IMR-90 (cell line): ENCODE measurements at regions not wholly inside any gene's neighbourhood (a gene's known extent, or its start where the extent isn't known, plus 50 kb on each side); places are given as distances from the start of the nearest gene placed in this dataset.

Experiments
- CTCF ChIP-seq: conservative IDR thresholded peaks from 2 replicates; pipeline ENCODE4 v1.5.1; 2012; ENCODE audit warnings: mild to moderate bottlenecking, low read depth, low read length, improper control_type of control experiment
- MAZ ChIP-seq: IDR thresholded peaks from 2 replicates; pipeline ENCODE4 v1.6.1; 2012; ENCODE audit warnings: low read depth, mild to moderate bottlenecking, low read length, improper control_type of control experiment, moderate library complexity, borderline replicate concordance
- RAD21 ChIP-seq: IDR thresholded peaks from 2 replicates; pipeline ENCODE4 v1.6.1; 2012; ENCODE audit warnings: low read length, improper control_type of control experiment
- RFX5 ChIP-seq: IDR thresholded peaks from 2 replicates; pipeline ENCODE4 v1.8.0; 2012; ENCODE audit warnings: low read depth, mild to moderate bottlenecking, low read length, moderate library complexity

- no peak for TF ChIP-seq CTCF
- TF ChIP-seq MAZ: no peak
- no peak for TF ChIP-seq RAD21
- TF ChIP-seq RFX5: no peak
Measured at GRCh38 chr20:40343390-40343789, 345.6 kb downstream of the MAFB start.
